NCI-H226 (cell line): ENCODE measurements at regions not wholly inside any gene's neighbourhood (a gene's known extent, or its start where the extent isn't known, plus 50 kb on each side); places are given as distances from the start of the nearest gene placed in this dataset.
"Not testable (repeated sequence)": the region's sequence is repeated elsewhere in the genome, so short reads cannot be mapped to it uniquely, and the experiment has no call there.

ENCODE experiments used
- DNase-seq: peaks from one replicate; pipeline ENCODE4 v3.0.0-alpha.2; 2015

DNA sequence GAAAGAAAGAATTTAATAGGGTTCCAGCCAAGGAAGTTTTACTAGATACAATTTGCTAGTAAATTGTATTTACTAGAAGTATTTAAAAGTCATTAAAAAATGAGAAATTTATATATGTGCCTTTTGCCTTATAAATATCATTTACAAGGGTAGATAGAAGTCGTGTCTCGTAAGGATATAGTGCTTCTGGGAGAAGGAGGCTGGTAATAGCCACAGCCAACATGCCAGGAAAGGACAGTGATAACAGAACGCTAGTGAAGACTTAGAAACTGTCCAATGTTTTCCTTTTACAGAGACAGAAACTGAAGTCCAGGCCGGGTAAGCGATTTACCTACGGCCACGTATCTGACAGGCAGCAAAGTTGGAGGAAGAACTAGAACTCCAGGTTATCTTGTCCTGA is 113.5 kb upstream of the LRRN1 start:
- DNase-seq: no peak

GRCh38 chr3:3683261-3683660 is 116.0 kb upstream of the LRRN1 start:
- DNase-seq: peak; percentile 31

- DNase-seq: no peak
Observed at GRCh38 chr3:3675801-3676200, 123.4 kb upstream of the LRRN1 start.

GRCh38 chr3:3675186-3675585 is 124.0 kb upstream of the LRRN1 start:
- no peak for DNase-seq

GRCh38 chr3:3666664-3667063 is 132.6 kb upstream of the LRRN1 start:
- DNase-seq: no peak

- DNase-seq: no peak
Observed at GRCh38 chr3:3665961-3666640, 133.1 kb upstream of the LRRN1 start.

- peak; percentile 13 for DNase-seq
Observed at GRCh38 chr3:3665546-3665945, 133.7 kb upstream of the LRRN1 start.

DNA sequence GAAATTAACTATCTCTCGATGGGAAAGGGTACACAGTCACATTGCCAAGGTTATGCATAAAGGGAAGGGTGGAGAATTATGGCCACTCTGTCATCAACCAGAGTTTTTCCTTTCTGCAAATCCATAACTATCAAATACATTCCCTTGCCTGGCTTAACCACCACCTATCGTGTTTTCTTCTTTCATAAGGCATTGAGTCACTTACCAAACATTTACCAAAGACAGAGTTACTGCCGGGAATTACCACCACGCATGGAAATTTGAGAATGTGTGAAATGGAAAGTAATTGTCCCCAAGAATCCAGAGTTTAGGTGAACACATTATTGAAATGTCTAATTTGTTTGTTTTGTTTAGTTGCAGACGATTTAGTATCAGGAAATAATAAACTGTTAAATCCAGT is 134.3 kb upstream of the LRRN1 start:
- no peak for DNase-seq

DNA sequence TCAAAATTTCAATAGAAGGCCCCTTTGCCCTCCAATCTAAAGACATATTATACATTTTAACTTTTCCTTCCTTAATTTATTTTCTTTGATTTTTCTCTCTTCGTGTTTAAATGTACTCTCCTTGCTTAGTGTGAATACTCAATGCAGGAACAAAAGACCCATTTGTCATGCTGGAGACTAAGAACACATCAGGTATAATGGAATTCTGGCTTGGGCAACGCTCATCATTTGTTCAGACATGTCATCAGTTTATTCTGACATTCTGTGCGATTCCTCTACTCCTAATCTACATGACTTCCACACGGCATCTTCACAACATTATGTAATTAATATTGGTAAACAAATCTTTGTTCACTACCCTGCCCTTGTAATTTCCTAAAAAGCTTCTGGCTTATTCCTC is 136.6 kb upstream of the LRRN1 start:
- DNase-seq: no peak

DNA sequence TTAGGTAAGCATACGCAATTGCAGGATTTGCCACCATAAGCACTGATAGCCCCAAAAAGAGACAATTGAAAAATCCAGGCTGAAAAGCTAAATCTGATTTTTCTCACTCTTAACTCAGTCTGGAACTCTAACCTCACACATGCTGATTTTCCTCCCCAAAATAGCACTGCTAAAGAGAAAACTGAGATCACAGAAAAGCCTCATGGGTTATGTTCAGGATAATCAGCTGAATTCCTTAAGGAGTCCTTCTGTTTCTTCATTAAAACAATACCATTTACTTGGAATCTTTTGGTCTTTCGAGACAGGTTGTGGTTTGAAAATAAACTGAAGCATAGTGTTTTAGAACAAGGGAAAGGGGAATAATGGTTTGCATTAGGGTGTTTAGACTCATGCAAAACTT is 144.3 kb upstream of the LRRN1 start:
- DNase-seq: no peak

DNA sequence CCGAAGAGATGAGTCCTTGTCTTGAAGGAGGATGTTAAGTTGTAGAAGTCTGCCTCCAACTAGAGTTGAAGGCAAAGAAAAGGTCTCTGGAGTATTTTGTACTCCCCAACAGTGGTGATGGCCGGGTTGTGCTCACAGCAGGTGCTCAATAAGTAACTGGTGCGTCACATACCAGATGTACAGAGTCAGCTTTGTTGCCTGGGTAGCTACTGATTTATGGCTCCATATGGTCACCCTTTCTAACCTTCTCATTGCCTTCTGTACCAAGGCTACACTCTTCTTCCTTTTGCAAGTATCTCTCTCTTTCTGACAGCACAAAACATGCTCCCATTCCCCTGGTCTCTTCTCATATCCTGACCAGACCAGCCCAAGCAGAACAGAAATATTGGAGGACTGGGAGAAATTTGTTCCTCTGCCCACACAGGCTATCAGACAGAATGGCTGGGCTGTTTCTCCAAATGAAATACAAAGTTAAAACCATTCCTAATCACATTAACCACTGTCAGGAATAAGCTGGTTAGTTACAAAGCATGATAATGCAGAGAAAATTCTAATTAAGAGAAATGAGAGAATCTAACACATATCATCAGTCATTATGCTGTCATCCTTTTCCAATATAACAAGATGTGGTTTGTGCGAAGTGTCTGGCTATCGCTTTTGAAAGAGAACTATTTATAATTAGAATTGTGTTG is 150.1 kb upstream of the LRRN1 start:
- no peak for DNase-seq

DNA sequence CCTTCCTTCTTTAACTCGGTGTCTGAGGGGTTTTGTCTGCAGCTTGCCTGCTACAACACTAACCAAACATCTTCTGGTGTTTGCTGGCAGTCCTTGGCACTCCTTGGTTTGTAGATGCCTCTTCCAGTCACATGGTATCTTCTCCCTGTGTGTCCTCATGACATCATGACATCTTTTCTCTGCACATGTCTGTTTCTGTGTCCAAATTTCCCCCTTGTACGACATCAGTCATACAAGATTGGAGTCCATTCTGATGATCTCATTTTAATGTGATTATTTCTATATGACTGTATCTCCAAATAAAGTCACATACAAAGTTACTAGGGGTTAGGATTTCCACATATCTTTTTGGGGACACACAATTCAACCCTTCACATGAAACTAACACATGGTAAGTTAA is 152.3 kb upstream of the LRRN1 start:
- no peak for DNase-seq

DNA sequence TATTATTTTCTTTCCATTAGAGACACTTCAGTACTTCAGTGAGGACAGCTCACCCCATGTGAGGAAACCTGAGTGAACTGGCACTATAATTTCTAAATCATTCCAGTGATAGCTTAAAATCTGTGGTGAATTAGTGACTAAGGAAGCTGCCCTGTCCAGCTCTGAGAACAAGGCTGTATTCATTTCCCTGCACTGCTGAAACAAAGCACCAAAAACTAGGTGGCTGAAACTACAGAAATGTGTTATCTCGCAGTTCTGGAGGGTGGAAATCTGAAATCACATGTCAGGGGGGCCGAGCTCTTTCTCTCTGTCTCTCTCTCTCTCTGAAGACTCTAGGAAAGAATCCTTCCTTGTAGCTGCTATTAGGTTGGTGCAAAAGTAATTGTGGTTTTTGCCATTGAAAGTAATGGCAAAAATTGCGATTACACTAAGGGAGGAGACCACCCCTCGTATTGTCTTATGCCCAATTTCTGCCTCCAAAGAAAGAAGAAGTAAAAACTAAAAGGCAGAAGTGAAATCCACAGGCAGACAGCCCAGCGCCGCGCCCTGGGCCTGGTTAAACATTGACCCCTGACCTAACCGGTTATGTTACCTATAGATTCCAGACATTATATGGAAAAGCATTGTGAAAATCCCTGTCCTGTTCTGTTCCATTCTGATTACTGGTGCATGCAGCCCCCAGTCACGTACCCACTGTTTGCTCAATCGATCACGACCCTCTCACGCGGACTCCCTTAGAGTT is 153.0 kb upstream of the LRRN1 start:
- not testable (repeated sequence) for DNase-seq

DNA sequence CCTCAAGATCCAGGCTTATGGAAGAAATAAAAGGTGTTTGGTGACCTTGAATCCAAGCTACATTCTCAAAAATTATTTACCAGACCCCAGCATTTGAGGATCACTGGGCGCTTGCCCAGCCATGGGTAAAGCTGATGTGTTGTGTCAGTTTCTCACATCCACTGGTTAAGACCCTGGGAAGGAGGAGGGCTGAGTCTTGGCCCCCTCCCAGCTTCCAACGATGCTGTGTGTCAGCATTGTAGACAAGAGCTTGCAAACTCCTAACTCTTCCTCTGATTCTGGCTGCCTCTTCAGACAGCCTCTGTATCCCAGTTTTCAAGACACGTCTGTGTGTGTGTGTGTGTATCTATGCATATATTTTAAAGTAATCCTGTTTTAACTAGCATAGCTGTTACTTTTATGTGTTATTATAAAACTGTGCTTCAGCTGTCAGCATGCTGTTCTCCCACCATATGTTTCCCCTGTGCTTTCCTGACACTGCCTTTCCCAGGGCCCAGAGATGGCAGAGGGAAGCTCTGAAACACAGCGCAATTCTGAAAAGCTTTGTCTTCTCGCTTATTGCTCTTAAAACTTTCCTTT is 157.3 kb upstream of the LRRN1 start:
- no peak for DNase-seq

DNA sequence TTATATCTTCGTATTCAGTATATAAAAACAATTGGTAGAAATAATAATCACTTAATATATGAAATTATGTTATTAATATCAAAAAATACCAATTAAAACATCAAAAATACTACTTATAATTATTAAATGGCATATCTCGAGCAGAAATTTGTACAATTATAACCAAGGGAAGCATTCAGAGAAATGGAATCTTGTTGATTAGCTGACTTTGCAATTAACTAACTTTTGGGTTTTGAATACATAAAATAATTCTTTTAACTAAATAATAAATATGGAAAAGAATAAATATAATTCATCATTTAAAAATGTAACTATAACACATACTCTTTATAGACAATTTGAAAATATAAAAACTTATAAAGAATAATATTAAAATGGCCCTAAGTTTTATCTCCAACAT is 160.2 kb upstream of the LRRN1 start:
- DNase-seq: no peak

- peak; percentile 62 for DNase-seq
Observed at GRCh38 chr3:3636815-3637214, 162.4 kb upstream of the LRRN1 start.

GRCh38 chr3:3635109-3635508 is 164.1 kb upstream of the LRRN1 start:
- no peak for DNase-seq

DNA sequence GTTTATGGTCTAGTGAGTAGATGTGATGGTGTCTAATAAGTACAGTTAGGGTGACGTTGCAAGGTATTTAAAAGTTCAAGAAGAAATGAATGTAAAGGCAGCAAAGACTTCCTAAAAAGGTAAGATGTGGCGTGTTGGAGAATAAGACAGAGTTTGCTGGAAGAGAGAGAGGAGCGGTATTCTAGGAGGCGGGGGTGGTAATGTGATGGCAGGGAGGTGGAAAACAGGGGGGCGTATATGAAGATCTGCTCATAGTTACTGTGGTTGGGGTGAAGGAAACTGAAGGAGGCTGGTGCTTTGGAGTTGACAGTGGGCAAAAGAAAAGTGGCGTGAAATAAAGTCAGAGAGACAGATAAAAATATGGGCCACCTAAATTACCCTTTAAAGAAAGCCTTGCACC is 164.9 kb upstream of the LRRN1 start:
- no peak for DNase-seq

DNA sequence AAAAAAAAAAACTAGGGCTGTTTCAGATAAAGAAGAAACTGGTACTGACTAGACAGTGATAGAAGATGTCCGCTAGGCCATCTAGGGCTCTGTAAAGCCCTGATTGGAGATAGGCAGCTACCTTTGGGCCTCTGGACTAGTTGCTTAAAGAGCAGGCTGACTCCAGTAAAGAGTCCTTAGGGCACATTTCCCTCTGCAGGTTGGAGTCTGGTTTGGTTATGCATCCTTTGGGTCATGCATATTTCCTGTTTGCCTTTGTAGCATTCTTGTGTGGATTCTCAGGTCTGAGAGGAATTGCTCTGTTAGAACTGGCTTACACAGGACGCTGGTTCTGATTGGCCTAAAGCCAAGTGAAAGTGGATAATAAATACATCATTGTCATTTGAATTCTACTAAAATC is 165.5 kb upstream of the LRRN1 start:
- peak; percentile 35 for DNase-seq

DNA sequence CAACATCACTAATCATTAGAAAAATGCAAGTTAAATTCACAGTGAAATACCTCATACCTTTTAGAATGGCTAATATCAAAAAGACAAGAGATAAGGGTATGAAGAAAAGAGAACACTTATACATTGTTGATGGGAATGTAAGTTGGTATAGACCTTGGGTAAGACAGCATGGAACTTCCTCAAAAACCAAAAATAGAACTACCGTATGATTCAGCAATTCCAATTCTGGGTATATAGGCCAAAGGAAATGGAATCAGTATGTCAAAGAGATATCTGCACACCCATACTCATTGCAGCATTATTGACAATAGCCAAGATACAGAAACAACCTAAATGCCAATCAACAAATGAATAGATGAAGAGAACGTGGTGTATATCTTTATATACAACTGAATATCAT is 166.8 kb upstream of the LRRN1 start:
- no peak for DNase-seq

DNA sequence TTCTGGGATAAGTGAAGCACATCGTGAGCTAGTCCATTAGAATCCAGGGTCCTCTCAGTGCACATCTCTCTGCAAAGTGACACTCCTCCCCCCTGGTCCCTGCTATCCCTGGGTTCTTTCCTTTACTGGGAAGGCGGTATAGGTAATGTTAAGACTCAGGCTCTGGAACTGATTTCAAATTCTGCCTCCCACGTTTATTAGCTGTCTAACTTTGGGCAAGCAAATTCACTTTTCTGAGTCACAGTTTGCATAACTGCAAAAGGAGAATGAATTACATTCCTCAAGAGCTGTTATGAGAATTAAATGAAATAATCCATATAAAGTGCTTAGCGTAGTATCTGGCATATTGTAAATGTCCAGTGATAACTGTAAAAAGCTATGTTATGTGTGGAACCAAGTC is 168.1 kb upstream of the LRRN1 start:
- peak; percentile 15 for DNase-seq

GRCh38 chr3:3629911-3630310 is 169.3 kb upstream of the LRRN1 start:
- peak; percentile 72 for DNase-seq

DNA sequence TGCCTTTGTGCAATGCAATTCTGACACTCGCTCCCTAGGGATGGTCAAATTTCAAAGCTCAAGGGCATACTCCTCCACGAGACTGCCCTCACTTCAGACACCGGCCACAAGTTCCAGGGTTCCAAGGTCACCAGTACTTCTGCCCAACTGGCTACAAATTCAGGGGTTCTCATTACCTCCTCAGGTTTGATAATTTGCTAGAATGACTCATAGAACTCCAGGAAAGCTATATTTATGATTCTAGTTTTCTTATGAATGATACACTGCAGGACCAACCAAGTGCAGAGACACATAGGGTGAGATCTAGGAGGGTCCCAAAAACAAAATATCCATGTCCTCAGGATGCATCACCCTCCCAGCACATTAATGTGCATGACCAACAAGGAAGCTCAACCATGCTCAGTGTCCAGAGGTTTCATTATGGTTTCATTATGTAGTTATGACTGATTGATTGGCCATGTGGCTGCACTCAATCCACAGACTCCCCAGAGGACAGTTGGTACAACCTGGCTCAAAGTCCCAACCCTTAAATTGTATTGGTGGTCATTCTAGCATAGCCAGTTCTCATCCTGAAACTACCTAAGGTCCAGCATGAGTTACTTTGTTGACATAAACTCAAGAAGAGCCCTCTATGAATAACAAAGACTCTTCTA is 170.4 kb upstream of the LRRN1 start:
- DNase-seq: no peak
